GM19455 (cell line): ENCODE measurements at regions not wholly inside any gene's neighbourhood (a gene's known extent, or its start where the extent isn't known, plus 50 kb on each side); places are given as distances from the start of the nearest gene placed in this dataset.
"Not testable (repeated sequence)": the region's sequence is repeated elsewhere in the genome, so short reads cannot be mapped to it uniquely, and the experiment has no call there.

ENCODE experiments used
- ATAC-seq: cut with Tn5 transposase; IDR thresholded peaks from one replicate; pipeline ENCODE4 v1.9.1; 2021; ENCODE audit not compliant: unreplicated experiment

DNA sequence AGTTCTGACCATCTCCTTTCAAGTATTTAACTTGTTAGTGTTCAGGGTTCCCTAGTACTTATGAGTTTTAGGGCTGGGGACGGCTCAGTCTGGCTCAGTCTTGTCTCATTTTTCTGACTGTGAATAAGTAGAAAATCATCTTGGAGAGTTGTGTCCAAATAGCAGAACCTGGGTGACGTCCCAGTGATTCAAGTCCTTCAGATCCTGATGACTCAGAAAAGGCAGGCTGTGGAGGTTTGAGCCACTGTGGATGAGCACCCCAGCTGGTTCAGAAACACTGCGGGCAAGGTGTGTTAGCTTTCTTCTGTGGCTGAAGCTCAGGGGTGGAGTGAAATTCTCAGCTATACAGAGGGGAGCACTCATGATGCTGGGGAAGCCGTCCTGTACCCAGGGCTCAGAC, 154.4 kb upstream of the NPY start:
- ATAC-seq: no peak

DNA sequence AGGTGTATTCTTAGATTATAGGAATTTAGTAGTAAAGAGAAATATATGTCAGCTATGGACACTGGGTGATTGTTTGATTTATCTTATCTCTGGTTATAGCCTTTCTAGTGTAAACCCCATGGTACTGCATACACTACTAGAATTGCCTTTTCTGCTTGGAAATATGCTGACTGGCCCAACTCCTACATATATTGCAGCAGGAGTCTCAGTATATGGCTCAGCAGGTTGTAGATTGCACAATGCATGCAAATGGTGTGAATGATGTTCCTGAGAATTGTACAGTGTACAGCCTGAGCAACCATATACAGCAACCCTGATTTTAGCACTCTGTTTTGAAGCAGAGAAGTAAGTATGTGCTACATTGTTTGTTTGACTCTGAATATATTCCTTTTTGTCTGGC, 153.4 kb upstream of the NPY start:
- ATAC-seq: no peak

DNA sequence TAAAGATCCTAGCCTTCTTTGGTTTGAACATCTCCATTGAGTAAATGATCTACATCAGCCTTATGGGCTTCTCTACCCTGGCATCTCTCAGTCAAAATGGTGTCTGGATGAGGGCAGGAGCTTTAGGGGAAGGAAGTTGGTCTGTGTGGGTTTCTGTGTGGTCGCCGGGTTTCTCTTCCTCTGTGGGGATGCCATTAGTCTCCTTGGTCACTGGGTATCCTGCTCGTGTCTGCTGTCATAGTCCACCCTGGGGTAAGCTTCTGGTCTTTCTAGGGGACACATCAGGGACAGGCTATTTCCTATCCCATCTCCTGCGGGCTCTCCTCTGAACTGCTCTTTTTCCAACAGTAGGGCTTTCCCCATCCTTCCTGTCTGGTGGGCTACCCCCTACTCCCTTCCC, 150.3 kb upstream of the NPY start:
- no peak for ATAC-seq

DNA sequence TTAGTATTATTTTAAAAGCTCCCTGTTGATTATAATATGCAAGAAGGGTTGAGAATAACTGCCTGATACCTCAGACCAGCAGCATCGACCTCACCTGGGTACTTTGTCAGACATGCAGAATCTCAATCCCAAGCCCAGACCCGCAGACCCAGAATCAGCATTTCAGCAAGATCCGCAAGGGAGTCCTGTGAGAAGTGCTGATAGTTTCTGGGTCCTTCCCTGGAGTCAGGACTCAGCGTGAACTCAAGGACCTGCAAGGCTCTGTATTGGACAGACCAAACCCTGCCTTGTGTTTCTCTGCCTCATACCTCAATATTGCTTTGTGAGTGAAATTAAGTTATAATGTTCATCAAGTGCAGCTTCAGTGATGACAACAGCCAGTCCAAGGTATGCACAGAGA, 149.5 kb upstream of the NPY start:
- no peak for ATAC-seq

DNA sequence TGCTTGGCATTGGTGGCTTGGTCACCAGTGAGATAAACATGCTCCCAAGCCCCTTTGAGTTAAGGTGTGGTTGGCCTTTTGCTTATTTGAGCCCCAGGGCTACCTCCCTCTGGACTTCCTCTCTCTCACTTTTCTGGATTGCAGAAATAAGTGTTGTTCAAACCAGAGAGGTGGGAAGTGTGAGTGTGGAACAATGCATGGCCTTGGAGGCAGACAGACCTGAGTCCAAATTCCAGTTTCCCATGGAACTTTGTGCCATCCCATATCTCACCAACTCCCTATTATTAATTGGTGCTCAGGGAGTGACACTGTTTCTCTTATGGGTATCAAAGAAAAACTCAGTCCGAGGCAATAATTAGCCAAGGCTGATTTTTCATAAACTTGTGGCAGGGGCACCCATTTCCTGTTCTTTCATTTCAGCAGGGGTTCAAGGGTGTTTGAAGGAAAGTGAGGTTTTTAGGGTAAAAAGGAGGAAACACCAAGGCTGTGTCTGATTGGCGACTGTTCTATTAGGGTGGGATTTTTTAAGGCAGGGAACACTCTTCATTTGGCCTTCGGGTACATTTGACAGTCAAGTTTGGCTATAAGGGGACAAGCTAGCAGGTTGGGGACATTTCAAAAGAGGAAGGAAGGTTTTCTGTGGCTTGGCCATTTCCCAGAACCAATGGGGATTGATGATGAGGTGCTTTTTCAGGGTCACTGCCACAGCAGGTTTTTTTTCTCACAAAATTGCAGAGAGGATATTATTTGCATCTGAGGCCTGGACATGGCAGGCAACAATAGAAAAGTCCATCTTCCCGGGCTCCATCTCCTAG, 148.8 kb upstream of the NPY start:
- peak; percentile 66 for ATAC-seq

DNA sequence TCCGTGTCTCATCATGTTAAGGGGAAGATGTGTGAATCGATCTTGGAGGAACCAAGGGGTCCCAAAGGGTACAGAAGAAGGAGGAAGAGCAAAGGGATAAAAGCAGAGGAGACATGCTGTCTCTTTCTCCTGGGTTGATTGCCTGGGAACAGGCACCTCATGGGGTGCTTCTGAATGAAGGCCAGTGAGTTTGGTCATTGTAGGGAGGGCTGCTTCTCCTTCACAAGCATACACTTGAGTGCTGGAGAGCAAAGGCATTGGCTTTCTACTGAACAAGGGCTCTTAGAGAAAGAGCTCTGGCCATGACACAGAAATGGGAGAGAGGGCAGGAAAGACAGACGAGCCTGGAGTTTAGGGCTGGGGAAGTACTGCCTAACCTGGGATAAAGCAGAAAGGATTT, 146.7 kb upstream of the NPY start:
- ATAC-seq: no peak

DNA sequence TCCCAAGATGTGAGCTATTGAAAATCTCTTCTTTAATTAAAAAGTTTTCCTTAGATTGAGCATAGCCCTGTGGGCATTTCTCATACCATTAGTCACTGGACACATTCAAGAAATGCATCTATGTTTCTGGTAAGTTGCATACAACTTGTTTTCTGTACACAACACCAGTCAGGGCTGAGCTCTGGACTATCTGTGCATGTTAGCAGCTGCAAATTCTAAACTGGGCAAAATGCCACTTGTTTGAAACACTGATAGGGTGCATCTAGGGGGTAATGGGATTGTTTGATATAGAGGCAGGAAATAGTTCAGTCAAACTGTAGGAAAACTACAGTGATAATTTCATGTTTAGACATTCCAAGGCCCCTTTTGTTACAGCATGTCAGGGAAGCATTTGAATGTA, 145.6 kb upstream of the NPY start:
- ATAC-seq: no peak

DNA sequence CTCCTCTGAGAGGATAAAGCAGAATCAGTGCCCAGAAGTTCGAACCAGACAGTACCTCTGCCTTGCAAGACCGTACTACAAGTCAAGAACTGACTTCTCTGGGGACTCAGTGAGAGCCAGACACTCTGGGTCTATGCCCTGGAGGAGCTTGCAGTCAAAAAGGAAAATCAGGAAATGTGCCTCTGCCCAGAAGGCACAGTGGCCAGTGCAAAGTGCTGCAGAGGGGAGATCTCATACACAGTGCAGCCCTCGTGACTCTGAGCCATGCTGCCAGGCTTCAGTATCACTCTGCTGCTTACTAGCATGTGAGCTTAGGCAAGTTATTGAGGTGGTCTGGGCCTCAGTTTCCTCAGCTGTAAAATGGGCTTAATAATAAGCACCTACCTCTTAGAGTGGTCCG, 144.0 kb upstream of the NPY start:
- ATAC-seq: no peak

DNA sequence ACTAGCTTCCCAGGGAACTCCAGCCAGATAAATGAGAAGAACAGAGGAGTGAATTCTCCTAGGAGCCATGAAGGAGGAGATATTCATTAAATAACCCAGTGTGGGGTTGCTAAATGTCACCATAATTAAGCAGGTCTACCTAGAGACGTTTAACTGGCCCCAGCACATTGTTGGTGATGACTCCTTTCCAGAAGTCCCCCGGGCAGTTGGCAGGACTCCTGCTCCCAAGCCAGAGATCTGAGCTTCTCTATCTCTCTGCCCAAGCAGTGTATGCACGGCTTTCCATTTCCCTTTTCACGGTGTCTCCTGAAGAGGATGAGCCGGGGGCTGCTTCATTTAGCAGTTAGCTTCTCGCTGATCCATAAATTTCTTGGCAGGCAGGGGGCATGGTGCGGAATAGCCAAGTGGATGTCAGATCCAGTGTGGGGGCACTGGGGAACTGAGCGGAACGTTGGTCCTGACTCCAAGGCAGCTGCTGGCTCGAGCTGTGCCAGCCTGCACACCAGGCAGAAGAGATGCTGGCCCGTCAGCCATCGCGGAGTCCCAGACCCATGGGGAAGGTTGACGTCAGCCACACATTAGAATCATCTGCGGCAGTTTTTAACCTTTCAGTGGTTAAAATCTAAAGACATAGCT, 142.0 kb upstream of the NPY start:
- no peak for ATAC-seq

DNA sequence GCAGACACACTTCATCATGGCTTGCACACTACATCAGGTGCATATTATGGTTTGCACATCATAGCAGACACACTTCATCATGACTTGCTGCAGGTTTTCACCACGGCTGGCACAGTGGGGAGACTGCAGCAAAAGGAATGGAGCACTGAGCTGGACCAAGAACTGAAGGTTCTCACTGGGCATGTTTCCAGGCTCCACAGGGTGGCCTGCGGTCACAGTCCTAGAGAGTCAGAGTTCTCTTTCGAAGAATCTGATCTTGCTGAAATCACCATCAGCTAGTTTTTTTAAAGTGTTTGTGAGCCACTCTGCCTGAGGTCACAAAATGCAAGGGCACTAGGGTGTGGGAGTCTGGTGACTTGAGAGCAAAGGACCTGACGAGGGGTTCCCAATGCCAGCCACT, 140.4 kb upstream of the NPY start:
- ATAC-seq: no peak

DNA sequence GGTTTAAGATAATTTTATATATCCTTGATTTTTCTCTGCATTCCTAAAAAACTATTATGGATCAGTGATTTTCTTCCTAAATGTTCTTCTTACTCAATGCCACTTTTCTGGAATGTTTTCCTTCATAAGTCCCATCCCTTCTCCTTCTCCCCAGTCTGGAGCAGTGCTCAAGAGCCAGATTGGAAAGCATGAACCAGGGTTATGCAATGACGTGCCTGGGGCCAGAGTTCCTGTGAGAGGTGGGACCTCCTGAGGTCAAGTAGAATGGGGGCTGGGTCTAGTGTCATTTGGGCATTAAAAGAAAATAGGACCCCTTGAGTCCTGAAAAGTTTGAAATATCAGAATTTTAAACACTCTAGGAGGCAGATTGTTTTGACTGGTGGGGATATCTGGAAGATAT, 132.0 kb upstream of the NPY start:
- no peak for ATAC-seq

DNA sequence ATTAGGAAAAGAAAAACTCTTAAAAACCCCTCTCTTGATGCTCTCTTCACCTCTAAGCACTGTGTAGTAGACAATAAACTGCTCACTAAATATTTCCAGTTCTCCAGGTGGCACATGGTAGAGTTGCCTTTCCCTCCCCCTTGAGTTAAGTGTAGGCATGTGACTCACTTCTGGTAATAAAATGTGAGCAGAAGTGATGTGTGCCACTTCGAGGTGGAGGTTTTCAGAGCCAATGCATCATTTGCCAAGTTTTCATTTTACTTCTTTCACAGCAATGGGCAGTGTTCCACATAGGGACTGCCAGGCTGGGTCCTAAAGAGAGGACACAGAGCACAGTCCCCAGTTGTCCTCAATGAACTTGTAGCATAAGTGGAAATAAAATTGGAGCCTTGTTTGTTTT, 131.6 kb upstream of the NPY start:
- no peak for ATAC-seq

DNA sequence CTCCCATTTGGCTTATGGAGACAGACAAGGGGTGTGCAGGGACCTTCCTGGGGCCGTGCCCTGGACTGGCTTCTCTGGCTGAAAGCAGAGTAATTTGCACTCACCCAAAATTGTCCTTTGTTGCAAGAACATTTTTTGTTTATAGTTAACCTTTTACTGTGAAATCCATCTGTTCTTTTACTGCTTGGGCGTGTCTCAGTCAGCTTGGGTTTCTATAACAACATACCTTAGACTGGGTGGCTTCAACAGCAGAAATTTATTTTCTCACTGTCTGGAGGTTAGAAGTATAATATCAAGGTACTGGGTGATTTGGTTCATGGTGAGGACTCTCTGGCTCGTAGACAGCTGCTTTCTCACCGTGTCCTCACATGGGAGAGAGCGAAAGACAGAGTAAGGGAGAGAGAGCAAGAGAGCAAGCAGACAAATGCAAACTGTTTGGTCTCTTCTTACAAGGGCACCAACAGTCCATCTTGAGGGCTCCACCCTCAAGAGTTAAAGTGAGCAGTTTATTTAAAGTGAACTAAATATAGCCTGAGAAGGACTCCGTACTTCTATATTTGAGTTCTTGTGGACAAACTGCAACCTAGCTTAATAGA, 131.0 kb upstream of the NPY start:
- no peak for ATAC-seq

DNA sequence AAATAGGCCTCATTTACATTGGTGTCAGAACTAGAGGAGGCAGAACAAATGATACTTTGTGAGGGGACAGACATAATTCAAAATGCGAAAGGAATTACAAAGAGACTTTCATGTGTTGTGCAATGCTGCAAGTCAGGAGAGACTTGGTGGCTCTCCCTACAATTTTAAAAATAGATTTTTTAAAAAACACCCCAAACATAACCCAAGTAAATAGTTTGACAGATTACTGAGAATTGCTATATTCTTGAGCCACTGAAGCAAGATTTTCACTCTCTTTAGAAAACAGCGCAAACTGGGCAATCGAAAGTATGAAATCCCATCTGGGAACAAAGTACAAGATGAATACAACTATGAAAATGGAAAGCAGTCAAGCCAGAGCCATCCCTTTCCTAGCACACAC, 126.3 kb upstream of the NPY start:
- no peak for ATAC-seq

DNA sequence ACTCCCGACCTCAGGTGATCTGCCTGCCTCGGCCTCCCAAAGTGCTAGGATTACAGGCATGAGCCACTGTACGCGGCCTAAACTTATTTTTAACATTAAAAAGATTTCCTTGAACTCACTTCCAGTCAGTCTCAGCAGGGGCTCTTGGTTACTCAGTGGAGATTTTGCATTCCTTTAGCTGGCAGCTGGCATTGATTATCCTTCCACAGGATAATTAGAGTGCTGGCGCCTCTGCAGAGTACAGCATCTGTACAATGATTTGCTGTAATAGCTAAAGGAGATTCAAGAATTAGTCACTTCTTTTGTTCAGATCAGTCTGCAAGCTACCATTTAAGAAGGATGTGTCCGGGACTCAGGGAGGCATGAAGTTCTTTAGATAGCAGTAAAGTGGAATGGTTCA, 125.0 kb upstream of the NPY start:
- ATAC-seq: no peak

DNA sequence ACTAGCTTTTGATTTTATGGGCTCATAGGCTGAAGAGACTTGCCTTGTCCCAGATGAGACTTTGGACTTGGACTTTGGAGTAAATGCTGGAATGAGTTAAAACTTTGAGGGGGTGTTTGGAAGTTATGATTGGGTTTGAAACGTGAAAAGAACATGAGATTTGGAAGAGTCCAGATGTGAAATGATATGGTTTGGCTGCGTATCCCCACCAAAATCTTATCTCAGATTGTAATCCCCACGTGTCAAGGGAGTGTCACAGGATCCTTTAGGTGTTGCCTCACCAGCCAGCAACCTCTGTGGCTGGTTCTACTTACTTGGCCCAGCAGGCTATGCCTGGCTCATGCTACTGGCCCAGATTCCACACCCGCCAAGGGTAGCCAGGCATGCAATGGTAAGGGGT, 119.6 kb upstream of the NPY start:
- no peak for ATAC-seq

DNA sequence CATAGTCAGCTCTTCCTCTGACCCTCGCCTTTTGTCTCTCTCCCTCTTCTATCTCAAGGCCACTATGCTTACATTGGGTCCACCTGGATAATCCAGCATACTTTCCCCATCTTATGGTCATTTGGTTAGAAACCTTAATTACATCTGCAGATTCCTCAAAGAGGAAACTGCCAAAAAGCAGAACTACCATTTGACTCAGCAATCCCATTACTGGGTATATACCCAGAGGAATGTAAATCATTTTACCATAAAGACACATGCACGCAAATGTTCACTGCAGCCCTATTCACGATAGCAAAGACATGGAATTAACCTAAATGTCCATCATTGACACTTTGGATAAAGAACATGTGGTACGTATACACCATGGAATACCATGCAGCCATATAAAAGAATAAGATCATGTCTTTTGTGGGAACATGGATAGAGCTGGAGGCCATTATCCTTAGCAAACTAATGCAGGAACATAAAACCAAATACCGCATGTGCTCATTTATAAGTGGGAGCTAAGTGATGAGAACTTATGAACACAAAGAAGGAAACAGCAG, 114.8 kb upstream of the NPY start:
- no peak for ATAC-seq

DNA sequence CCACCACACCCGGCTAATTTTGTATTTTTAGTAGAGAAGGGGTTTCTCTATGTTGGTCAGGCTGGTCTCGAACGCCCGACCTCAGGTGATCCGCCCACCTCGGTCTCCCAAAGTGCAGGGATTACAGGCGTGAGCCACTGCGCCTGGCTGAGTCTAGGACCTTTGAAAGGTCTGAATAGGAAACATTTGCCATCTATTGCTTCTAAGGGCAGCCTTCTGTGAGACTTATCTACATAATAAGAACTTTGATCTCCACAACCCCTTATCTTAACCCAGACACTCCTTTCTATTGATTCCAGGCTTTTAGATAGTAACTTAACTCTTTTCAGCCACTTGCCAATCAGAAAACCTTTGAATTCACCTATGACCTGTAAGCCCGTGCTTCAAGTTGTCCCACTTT, 112.0 kb upstream of the NPY start:
- ATAC-seq: not testable (repeated sequence)

DNA sequence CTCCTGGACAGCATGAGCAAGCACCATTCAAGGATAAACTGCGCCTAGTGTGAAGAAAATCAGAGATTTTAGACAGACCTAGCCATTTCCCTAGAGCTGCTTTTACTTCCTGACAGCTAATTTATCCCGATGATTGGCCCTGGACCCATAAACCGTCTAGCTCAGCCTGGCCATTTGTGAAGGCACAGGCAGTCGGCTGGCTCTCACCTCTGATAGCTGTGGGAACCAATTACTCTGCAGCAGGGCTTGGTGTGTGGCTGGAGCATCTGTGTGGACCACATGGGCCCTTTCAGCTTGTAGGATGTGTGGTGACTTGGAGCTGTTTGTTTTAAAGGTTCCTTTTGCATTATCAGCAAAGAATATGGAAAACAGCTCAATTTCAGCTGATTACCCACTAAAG, 111.1 kb upstream of the NPY start:
- no peak for ATAC-seq

DNA sequence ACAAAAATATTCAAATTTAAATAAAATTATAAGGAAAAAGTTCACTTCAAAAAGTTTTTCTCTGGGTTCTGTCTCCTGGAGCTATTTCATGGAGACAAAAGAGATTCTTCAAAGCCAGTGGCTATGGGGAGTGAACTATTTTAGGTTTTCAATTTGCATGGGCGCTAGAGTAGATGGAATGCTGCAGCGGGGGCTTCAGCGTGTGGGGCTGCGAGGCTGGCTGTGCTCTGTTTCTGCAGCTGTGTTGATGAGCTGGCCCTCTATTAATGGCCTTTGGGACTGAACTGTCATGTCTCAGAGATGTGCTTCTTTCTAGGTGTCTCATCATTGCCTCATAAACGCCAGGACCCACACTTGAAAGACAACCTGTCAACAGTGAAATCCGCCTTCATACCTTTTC, 108.4 kb upstream of the NPY start:
- ATAC-seq: no peak

DNA sequence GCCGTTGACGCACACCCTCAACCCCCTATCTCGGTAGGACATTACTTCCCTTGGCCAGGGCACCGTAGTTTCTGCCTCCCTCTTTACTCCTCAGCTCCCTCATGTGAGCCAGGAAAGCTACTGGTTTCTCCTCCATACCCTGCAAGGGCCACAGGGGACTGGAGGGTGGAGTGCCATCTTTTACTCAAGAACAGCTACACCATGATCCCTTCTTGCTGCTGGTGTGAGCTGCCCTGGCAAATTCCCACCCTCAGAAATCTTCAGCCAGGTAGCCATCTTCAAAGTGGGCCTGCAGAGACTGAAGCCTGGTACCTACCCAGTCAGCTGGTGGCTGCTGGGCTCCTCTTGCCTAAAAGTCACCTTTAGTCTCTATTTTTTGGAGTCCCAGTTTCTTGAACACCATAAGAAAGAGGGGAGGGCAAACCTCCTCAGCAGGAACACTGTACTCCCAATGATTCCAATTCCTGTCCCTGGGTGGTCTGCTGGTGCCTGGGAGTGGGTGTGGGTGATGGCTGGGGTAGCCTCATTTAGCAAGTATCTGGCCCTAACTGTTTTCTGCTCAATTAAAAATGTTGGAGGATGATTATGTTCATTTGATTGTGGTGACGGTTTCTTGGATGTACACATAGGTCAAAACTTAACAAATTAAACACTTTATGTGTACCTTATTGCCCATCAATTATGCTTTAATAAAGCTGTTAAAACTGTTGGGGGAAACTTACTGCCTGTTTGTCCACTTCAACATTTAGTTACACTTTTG, 105.0 kb upstream of the NPY start:
- no peak for ATAC-seq

DNA sequence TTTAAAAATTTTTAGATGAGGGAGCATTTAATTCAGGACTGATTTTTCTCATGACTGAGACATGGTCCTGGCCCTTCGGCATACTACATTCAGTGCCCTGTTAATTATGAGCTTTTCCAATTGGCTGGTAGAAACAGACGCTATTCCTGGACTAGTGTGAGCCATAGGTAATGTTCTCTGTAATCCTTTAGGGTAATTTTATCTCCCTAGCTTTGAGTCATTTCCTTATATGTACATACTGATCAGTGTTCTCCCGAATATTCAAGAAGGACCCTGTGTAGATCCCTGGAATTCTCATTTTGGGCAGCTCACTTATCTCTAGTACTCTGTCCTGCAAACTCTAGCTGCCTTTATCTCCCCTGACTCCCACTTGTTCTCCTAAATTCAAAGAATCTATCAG, 92.6 kb upstream of the NPY start:
- ATAC-seq: no peak
